ENCODE measurements at regions not wholly inside any gene's neighbourhood (a gene's known extent, or its start where the extent isn't known, plus 50 kb on each side); places are given as distances from the start of the nearest gene placed in this dataset.

- in situ Hi-C loops (cut with HindIII; ENCODE audit: low pct_unique_long_range_greater_than_20kb, low sequenced_read_pairs), result no loop called here
- no peak for TF ChIP-seq JUND (IDR thresholded peaks at IDR 0.05; ENCODE audit: low read depth)
- no peak for DNase-seq (ENCODE audit: low read depth in 1 of 2, low spot score in 1 of 2)
These were observed 141.3 kb downstream of the GNAT3 start for GRCh38 chr7:80370587-80370986.

GRCh38 chr7:80369321-80369720, 142.5 kb downstream of the GNAT3 start:
- in situ Hi-C loops (cut with HindIII; ENCODE audit: low pct_unique_long_range_greater_than_20kb, low sequenced_read_pairs), result no loop called here
- no peak for TF ChIP-seq JUND (IDR thresholded peaks at IDR 0.05; ENCODE audit: low read depth)
- DNase-seq (ENCODE audit: low read depth in 1 of 2, low spot score in 1 of 2), result no peak

- TF ChIP-seq JUND (IDR thresholded peaks at IDR 0.05; ENCODE audit: low read depth), result no peak
These were observed 149.2 kb downstream of the GNAT3 start for GRCh38 chr7:80362677-80363076.

GRCh38 chr7:80362010-80362618, 149.8 kb downstream of the GNAT3 start:
- TF ChIP-seq JUND (IDR thresholded peaks at IDR 0.05; ENCODE audit: low read depth), result no peak
- DNase-seq (ENCODE audit: low read depth in 1 of 2, low spot score in 1 of 2), result peak in 1 of 2 experiments; percentile 73
- in situ Hi-C loops (cut with HindIII; ENCODE audit: low pct_unique_long_range_greater_than_20kb, low sequenced_read_pairs), result no loop called here

More at GRCh38 chr7:80362677-80363076, 149.2 kb downstream of the GNAT3 start:
- no peak for DNase-seq (ENCODE audit: low read depth in 1 of 2, low spot score in 1 of 2)
- in situ Hi-C loops (cut with HindIII; ENCODE audit: low pct_unique_long_range_greater_than_20kb, low sequenced_read_pairs), result no loop called here

GRCh38 chr7:80359476-80359875, 152.4 kb downstream of the GNAT3 start:
- no peak for TF ChIP-seq JUND (IDR thresholded peaks at IDR 0.05; ENCODE audit: low read depth)
- in situ Hi-C loops (cut with HindIII; ENCODE audit: low pct_unique_long_range_greater_than_20kb, low sequenced_read_pairs), result no loop called here

GRCh38 chr7:80359029-80359428, 152.8 kb downstream of the GNAT3 start:
- no peak for DNase-seq (ENCODE audit: low read depth in 1 of 2, low spot score in 1 of 2)
- in situ Hi-C loops (cut with HindIII; ENCODE audit: low pct_unique_long_range_greater_than_20kb, low sequenced_read_pairs), result no loop called here
- no peak for TF ChIP-seq JUND (IDR thresholded peaks at IDR 0.05; ENCODE audit: low read depth)

More at GRCh38 chr7:80359476-80359875, 152.4 kb downstream of the GNAT3 start:
- no peak for DNase-seq (ENCODE audit: low read depth in 1 of 2, low spot score in 1 of 2)

GRCh38 chr7:80357530-80357929, 154.3 kb downstream of the GNAT3 start:
- TF ChIP-seq JUND (IDR thresholded peaks at IDR 0.05; ENCODE audit: low read depth), result no peak
- in situ Hi-C loops (cut with HindIII; ENCODE audit: low pct_unique_long_range_greater_than_20kb, low sequenced_read_pairs), result no loop called here
- no peak for DNase-seq (ENCODE audit: low read depth in 1 of 2, low spot score in 1 of 2)

GRCh38 chr7:80350430-80350829, 161.4 kb downstream of the GNAT3 start:
- no peak for DNase-seq (ENCODE audit: low read depth in 1 of 2, low spot score in 1 of 2)
- TF ChIP-seq JUND (IDR thresholded peaks at IDR 0.05; ENCODE audit: low read depth), result no peak
- in situ Hi-C loops (cut with HindIII; ENCODE audit: low pct_unique_long_range_greater_than_20kb, low sequenced_read_pairs), result no loop called here

- no peak for DNase-seq (ENCODE audit: low read depth in 1 of 2, low spot score in 1 of 2)
- in situ Hi-C loops (cut with HindIII; ENCODE audit: low pct_unique_long_range_greater_than_20kb, low sequenced_read_pairs), result no loop called here
- no peak for TF ChIP-seq JUND (IDR thresholded peaks at IDR 0.05; ENCODE audit: low read depth)
These were observed 163.6 kb downstream of the GNAT3 start for GRCh38 chr7:80348223-80348622.

- DNase-seq (ENCODE audit: low read depth in 1 of 2, low spot score in 1 of 2), result no peak
- TF ChIP-seq JUND (IDR thresholded peaks at IDR 0.05; ENCODE audit: low read depth), result no peak
- in situ Hi-C loops (cut with HindIII; ENCODE audit: low pct_unique_long_range_greater_than_20kb, low sequenced_read_pairs), result no loop called here
These were observed 164.7 kb downstream of the GNAT3 start for GRCh38 chr7:80347173-80347572.

GRCh38 chr7:80346704-80347103, 165.2 kb downstream of the GNAT3 start:
- no peak for TF ChIP-seq JUND (IDR thresholded peaks at IDR 0.05; ENCODE audit: low read depth)
- in situ Hi-C loops (cut with HindIII; ENCODE audit: low pct_unique_long_range_greater_than_20kb, low sequenced_read_pairs), result no loop called here
- DNase-seq (ENCODE audit: low read depth in 1 of 2, low spot score in 1 of 2), result no peak

- no peak for DNase-seq (ENCODE audit: low read depth in 1 of 2, low spot score in 1 of 2)
- in situ Hi-C loops (cut with HindIII; ENCODE audit: low pct_unique_long_range_greater_than_20kb, low sequenced_read_pairs), result no loop called here
- TF ChIP-seq JUND (IDR thresholded peaks at IDR 0.05; ENCODE audit: low read depth), result no peak
These were observed 176.2 kb downstream of the GNAT3 start for GRCh38 chr7:80335511-80336231.

GRCh38 chr7:80334908-80335307, 177.0 kb downstream of the GNAT3 start:
- peak in 1 of 2 experiments; percentile 17 for DNase-seq (ENCODE audit: low read depth in 1 of 2, low spot score in 1 of 2)
- no peak for TF ChIP-seq JUND (IDR thresholded peaks at IDR 0.05; ENCODE audit: low read depth)
- in situ Hi-C loops (cut with HindIII; ENCODE audit: low pct_unique_long_range_greater_than_20kb, low sequenced_read_pairs), result no loop called here

All from T47D (cell line).